Stomach (tissue), 8 donors: ENCODE measurements at regions not wholly inside any gene's neighbourhood (a gene's known extent, or its start where the extent isn't known, plus 50 kb on each side); places are given as distances from the start of the nearest gene placed in this dataset.
A peak's percentile ranks its signal among the peaks of the same experiment; 100 is the strongest.

ENCODE experiments used
- DNase-seq, 2 donors: peaks; one replicate each; pipeline versions ENCODE4 v3.0.0 to v3.0.0-alpha.2; 2013 to 2019
- H3K27ac ChIP-seq, 5 donors: fragments of 200-600 bp in 4 of 5; sonication (generic) in 4 of 5; one replicate each; pipeline ENCODE4 v1.5.1; 2013 to 2019; ENCODE audit warnings: mild to moderate bottlenecking in 1 of 5, moderate library complexity in 1 of 5
- H3K27me3 ChIP-seq, 3 donors: fragments of 200-600 bp; sonication (generic); one replicate each; pipeline ENCODE4 v1.5.1; 2017 to 2019; ENCODE audit warnings: mixed run types in 1 of 3
- H3K36me3 ChIP-seq, 4 donors: fragments of 200-600 bp; sonication (generic); 1 replicate in 3 of 4; 2 replicates in 1 of 4; pipeline ENCODE4 v1.5.1; 2016 to 2019
- H3K4me1 ChIP-seq, 4 donors: fragments of 200-600 bp; sonication (generic); one replicate each; pipeline ENCODE4 v1.5.1; 2016 to 2019
- H3K4me3 ChIP-seq, 4 donors: fragments of 200-600 bp; sonication (generic) in 3 of 4; one replicate each; pipeline ENCODE4 v1.5.1; 2016 to 2019; ENCODE audit warnings: mild to moderate bottlenecking in 1 of 4
- H3K9me3 ChIP-seq, 4 donors: fragments of 200-600 bp; sonication (generic); one replicate each; pipeline ENCODE4 v1.5.1; 2016 to 2019
- CTCF ChIP-seq, 7 experiments: fragments of 450-650 bp in 4 of 7; fragments of 200-600 bp in 3 of 7; sonication (generic) in 3 of 7; IDR thresholded peaks; one replicate each; pipeline ENCODE4 v1.5.1; 2016 to 2019; ENCODE audit warnings: antibody characterized with exemption in 7 of 7, control low read depth in 2 of 7, mild to moderate bottlenecking in 1 of 7
- EP300 ChIP-seq: sonication (generic); formaldehyde crosslinking; IDR thresholded peaks from one replicate; pipeline ENCODE4 v1.6.1; 2017; ENCODE audit warnings: antibody characterized with exemption
- POLR2A ChIP-seq, 4 donors: fragments of 450-650 bp; IDR thresholded peaks; one replicate each; pipeline ENCODE4 v1.6.1; 2016; ENCODE audit warnings: antibody characterized with exemption in 4 of 4, control low read depth in 2 of 4, mild to moderate bottlenecking in 1 of 4, moderate library complexity in 1 of 4
- POLR2AphosphoS5 ChIP-seq, 3 donors: sonication (generic); formaldehyde crosslinking; IDR thresholded peaks; one replicate each; pipeline ENCODE4 v1.6.1; 2016; ENCODE audit warnings: antibody characterized with exemption in 3 of 3
- WGBS, 5 donors: extraction: QIAGEN DNeasy Blood & Tissue Kit in 3 of 5; methylation state at CpG; one replicate each; pipeline versions ENCODE4 v1.1.5 to v1.1.7; 2013 to 2018; 5-methylcytosine and 5-hydroxymethylcytosine counted together
- intact Hi-C: fragments of 100-400 bp; cut with DNase I; formaldehyde crosslinking; loops from one replicate; pipeline ENCODE4 v1.15.1; 2023; ENCODE audit warnings: low total_unique reads
- donor health status: healthy with polysubstance abuse.
- donor health status: Bipolar disorder and iron deficiency.
- donor health status: healthy.

DNA sequence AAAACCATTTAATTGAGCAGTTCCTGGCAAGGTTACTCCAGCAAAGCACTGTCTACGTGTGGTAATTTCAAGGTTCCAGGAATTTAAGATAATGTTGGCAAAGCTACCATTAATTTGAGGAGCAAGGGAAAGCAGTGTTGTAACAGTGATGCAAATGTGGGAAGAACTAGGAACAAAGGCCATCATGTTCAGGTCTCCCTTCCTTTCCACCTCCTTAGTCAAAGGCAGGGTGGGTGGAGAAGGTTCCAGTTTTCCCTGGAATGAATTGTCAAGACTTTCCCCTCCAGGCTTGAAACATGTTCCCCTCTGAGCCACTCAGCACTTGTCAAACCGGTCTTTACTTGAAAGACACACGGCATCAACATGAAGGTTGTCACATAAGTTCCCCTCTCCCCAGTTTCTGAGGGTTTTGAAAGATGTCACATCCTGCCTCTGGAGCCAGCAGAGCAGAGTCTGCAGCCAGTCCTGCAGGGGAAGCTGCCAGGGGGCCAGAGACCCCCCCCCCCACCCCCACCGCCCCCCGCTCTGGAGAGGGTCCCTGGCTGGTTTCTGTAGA, 226.0 kb downstream of the GAS1 start:
- no peak overlapping the region for H3K4me3 ChIP-seq
- H3K36me3 ChIP-seq: no peaks in the 10 kb centered on the region
- 22 to 32% (median 27%) methylated on average over 4 to 5 of the region's 5 CpGs for WGBS, 5 donors
- no peaks in the 10 kb centered on the region for H3K27me3 ChIP-seq
- peaks cover 4 to 18% (median 12%) of the 10 kb centered on the region in 4 donors for H3K4me1 ChIP-seq
- no peak for TF ChIP-seq CTCF (IDR thresholded peaks at IDR 0.05)
- TF ChIP-seq POLR2AphosphoS5 (IDR thresholded peaks at IDR 0.05): no peak
- TF ChIP-seq POLR2A (IDR thresholded peaks at IDR 0.05): no peak
- no peak for TF ChIP-seq EP300
- peak overlapping the region in 3 of 5 donors; percentile 44 to 75 (median 73) for H3K27ac ChIP-seq
- peak in 1 of 2 donors; percentile 53 for DNase-seq
- intact Hi-C loops: no loop called here
- H3K9me3 ChIP-seq: no peaks in the 10 kb centered on the region

DNA sequence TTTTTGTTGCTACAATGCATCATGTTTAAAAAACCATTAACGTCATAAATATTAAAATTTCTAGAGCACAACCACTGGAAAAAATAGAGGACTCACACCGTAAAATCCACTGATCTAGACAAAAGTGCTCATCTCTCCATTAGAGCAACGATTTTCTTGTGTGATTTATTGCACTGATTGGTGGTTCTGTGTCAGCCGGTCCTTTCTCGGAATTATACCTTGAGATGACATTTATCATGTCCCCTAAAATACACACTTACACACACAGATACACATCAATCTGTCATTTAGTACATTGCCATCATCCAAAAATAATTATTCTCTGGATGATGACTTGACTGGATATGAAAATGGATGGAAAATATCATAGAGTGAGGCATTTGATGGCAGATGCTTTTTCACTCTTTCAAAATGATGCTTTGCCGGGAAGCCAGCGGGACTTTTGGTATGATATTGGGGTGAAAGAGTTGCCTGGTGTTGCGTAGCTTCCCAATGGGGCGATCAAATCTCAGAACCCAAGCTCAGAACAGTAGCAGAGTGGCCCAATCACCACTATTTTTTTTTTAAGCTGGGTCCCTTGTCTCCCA, 226.6 kb downstream of the GAS1 start:
- Histone ChIP-seq H3K27me3 (no peaks in the 10 kb centered on the region), H3K36me3 (no peaks in the 10 kb centered on the region), H3K27ac (peak overlapping the region in 1 of 5 donors; percentile 73), H3K4me3 (no peak overlapping the region), H3K9me3 (no peaks in the 10 kb centered on the region), H3K4me1 (peaks cover 4 to 18% (median 12%) of the 10 kb centered on the region in 4 donors)
- 90 to 95% (median 94%) methylated on average over 9 of the region's 9 CpGs for WGBS, 5 donors
- intact Hi-C loops: no loop called here
- no peak for TF ChIP-seq POLR2AphosphoS5 (IDR thresholded peaks at IDR 0.05)
- no peak for DNase-seq

GRCh38 chr9:86718388-86719049, 228.8 kb downstream of the GAS1 start:
- TF ChIP-seq POLR2AphosphoS5 (IDR thresholded peaks at IDR 0.05) (no peak), EP300 (no peak), POLR2A (IDR thresholded peaks at IDR 0.05) (no peak), CTCF (IDR thresholded peaks at IDR 0.05) (no peak)
- 69 to 85% (median 78%) methylated on average over 11 of the region's 11 CpGs for WGBS, 5 donors
- peak in 1 of 2 donors; percentile 46 for DNase-seq
- peaks cover 4 to 18% (median 12%) of the 10 kb centered on the region in 4 donors for H3K4me1 ChIP-seq
- no peaks in the 10 kb centered on the region for H3K36me3 ChIP-seq
- H3K27ac ChIP-seq: peak overlapping the region in 1 of 5 donors; percentile 26
- H3K27me3 ChIP-seq: no peaks in the 10 kb centered on the region
- no peak overlapping the region for H3K4me3 ChIP-seq
- H3K9me3 ChIP-seq: no peaks in the 10 kb centered on the region
- intact Hi-C loops: no loop called here

- Histone ChIP-seq H3K4me1 (peaks cover 0 to 5% (median 4%) of the 10 kb centered on the region in 4 donors), H3K27me3 (no peaks in the 10 kb centered on the region), H3K9me3 (no peaks in the 10 kb centered on the region), H3K27ac (no peak overlapping the region), H3K36me3 (no peaks in the 10 kb centered on the region), H3K4me3 (no peak overlapping the region)
- WGBS, 5 donors: 81 to 93% (median 86%) methylated on average over 3 to 4 of the region's 4 CpGs
- DNase-seq: no peak
- intact Hi-C loops: no loop called here
- TF ChIP-seq EP300 (no peak), POLR2A (IDR thresholded peaks at IDR 0.05) (no peak), POLR2AphosphoS5 (IDR thresholded peaks at IDR 0.05) (no peak), CTCF (IDR thresholded peaks at IDR 0.05) (no peak)
Measured at GRCh38 chr9:86716326-86716922, 230.9 kb downstream of the GAS1 start.
